ENCODE measurements at regions not wholly inside any gene's neighbourhood (a gene's known extent, or its start where the extent isn't known, plus 50 kb on each side); places are given as distances from the start of the nearest gene placed in this dataset.

GRCh38 chr1:14479865-14480264 is 118.6 kb upstream of the KAZN start:
- TF ChIP-seq, protein P1, sequence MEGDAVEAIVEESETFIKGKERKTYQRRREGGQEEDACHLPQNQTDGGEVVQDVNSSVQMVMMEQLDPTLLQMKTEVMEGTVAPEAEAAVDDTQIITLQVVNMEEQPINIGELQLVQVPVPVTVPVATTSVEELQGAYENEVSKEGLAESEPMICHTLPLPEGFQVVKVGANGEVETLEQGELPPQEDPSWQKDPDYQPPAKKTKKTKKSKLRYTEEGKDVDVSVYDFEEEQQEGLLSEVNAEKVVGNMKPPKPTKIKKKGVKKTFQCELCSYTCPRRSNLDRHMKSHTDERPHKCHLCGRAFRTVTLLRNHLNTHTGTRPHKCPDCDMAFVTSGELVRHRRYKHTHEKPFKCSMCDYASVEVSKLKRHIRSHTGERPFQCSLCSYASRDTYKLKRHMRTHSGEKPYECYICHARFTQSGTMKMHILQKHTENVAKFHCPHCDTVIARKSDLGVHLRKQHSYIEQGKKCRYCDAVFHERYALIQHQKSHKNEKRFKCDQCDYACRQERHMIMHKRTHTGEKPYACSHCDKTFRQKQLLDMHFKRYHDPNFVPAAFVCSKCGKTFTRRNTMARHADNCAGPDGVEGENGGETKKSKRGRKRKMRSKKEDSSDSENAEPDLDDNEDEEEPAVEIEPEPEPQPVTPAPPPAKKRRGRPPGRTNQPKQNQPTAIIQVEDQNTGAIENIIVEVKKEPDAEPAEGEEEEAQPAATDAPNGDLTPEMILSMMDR (IDR thresholded peaks at IDR 0.05; ENCODE audit: insufficient read depth, low read length, poor library complexity, severe bottlenecking), result no peak
- no peak for TF ChIP-seq EZH2phosphoT487 (conservative IDR thresholded peaks at IDR 0.05; ENCODE audit: low read length)

Measured in SU-DHL-6 (cell line).